Trophoblast cell (in vitro differentiated cells and primary cell): ENCODE measurements at regions not wholly inside any gene's neighbourhood (a gene's known extent, or its start where the extent isn't known, plus 50 kb on each side); places are given as distances from the start of the nearest gene placed in this dataset.
A peak's percentile ranks its signal among the peaks of the same experiment; 100 is the strongest.

Experiments used
- DNase-seq, 2 donors: peaks; one replicate each; pipeline ENCODE4 v3.0.0-alpha.2; 2016
- H2AFZ ChIP-seq: 2 replicates; pipeline ENCODE4 v1.6.1; 2013; ENCODE audit warnings: low read length, moderate library complexity, mild to moderate bottlenecking; ENCODE audit not compliant: insufficient read depth, poor library complexity
- H2AK5ac ChIP-seq: 2 replicates; pipeline ENCODE4 v1.6.1; 2013; ENCODE audit warnings: mild to moderate bottlenecking, low read length
- H2BK120ac ChIP-seq: 2 replicates; pipeline ENCODE4 v1.6.1; 2013; ENCODE audit warnings: low read length, mild to moderate bottlenecking, moderate library complexity; ENCODE audit not compliant: insufficient read depth, poor library complexity
- H2BK12ac ChIP-seq: 2 replicates; pipeline ENCODE4 v1.6.1; 2013; ENCODE audit warnings: mild to moderate bottlenecking, low read length, moderate library complexity
- H2BK5ac ChIP-seq: 2 replicates; pipeline ENCODE4 v1.6.1; 2013; ENCODE audit warnings: low read length, low read depth, moderate library complexity, mild to moderate bottlenecking; ENCODE audit not compliant: poor library complexity
- H3K14ac ChIP-seq: 2 replicates; pipeline ENCODE4 v1.6.1; 2013; ENCODE audit warnings: mild to moderate bottlenecking, low read length
- H3K18ac ChIP-seq: 2 replicates; pipeline ENCODE4 v1.6.1; 2013; ENCODE audit warnings: mild to moderate bottlenecking, low read length
- H3K23ac ChIP-seq: 2 replicates; pipeline ENCODE4 v1.6.1; 2013; ENCODE audit warnings: low read length
- H3K27ac ChIP-seq: 2 replicates; pipeline ENCODE4 v1.5.1; 2013; ENCODE audit warnings: low read depth, mild to moderate bottlenecking, inconsistent platforms, low read length, moderate library complexity
- H3K27me3 ChIP-seq: 2 replicates; pipeline ENCODE4 v1.6.1; 2013; ENCODE audit warnings: inconsistent platforms, mild to moderate bottlenecking, low read length, moderate library complexity; ENCODE audit not compliant: insufficient read depth
- H3K36me3 ChIP-seq, 2 experiments: 1 replicate in 1 of 2; 2 replicates in 1 of 2; pipeline ENCODE4 v1.6.1; 2013; ENCODE audit warnings: low read length in 2 of 2, mild to moderate bottlenecking in 2 of 2, moderate library complexity in 1 of 2; ENCODE audit not compliant: insufficient read depth in 2 of 2, control insufficient read depth in 1 of 2
- H3K4ac ChIP-seq: 2 replicates; pipeline ENCODE4 v1.6.1; 2013; ENCODE audit warnings: low read depth, mild to moderate bottlenecking, low read length, moderate library complexity
- H3K4me1 ChIP-seq, 2 experiments: 1 replicate in 1 of 2; 2 replicates in 1 of 2; pipeline ENCODE4 v1.6.1; 2013; ENCODE audit warnings: low read length in 2 of 2, mild to moderate bottlenecking in 2 of 2, moderate library complexity in 1 of 2; ENCODE audit not compliant: insufficient read depth in 2 of 2, control insufficient read depth in 1 of 2
- H3K4me2 ChIP-seq: 2 replicates; pipeline ENCODE4 v1.6.1; 2013; ENCODE audit warnings: inconsistent platforms, mild to moderate bottlenecking, low read length, moderate library complexity
- H3K4me3 ChIP-seq: 2 replicates; pipeline ENCODE4 v1.5.1; 2013; ENCODE audit warnings: mild to moderate bottlenecking, low read depth, low read length, inconsistent platforms
- H3K79me1 ChIP-seq: one replicate; pipeline ENCODE4 v1.6.1; 2013; ENCODE audit warnings: low read length
- H3K79me2 ChIP-seq: 2 replicates; pipeline ENCODE4 v1.6.1; 2013; ENCODE audit warnings: low read length, mild to moderate bottlenecking; ENCODE audit not compliant: control insufficient read depth, insufficient read depth, poor library complexity
- H3K9ac ChIP-seq: 2 replicates; pipeline ENCODE4 v1.6.1; 2013; ENCODE audit warnings: mild to moderate bottlenecking, low read length
- H3K9me3 ChIP-seq: 2 replicates; pipeline ENCODE4 v1.6.1; 2013; ENCODE audit warnings: low read depth, mild to moderate bottlenecking, control low read depth, inconsistent platforms, low read length; ENCODE audit not compliant: insufficient read depth
- H4K12ac ChIP-seq: 2 replicates; pipeline ENCODE4 v1.6.1; 2013; ENCODE audit warnings: low read depth, mild to moderate bottlenecking, low read length, moderate library complexity
- H4K8ac ChIP-seq: 2 replicates; pipeline ENCODE4 v1.6.1; 2013; ENCODE audit warnings: low read depth, mild to moderate bottlenecking, low read length, moderate library complexity
- H4K91ac ChIP-seq: one replicate; pipeline ENCODE4 v1.6.1; 2013; ENCODE audit warnings: low read depth, mild to moderate bottlenecking, low read length, moderate library complexity
- WGBS: extraction: QIAGEN DNeasy Blood & Tissue Kit; methylation state at CpG from one replicate; pipeline ENCODE4 v1.1.7; 2013; ENCODE audit warnings: missing lambda C conversion rate; ENCODE audit not compliant: insufficient read length, insufficient coverage; ENCODE audit errors: extremely low coverage; 5-methylcytosine and 5-hydroxymethylcytosine counted together

- no peak overlapping the region for H3K4me3 ChIP-seq
- H3K9ac ChIP-seq: no peak overlapping the region
- H2BK120ac ChIP-seq: no peak overlapping the region
These were observed 495.4 kb downstream of the OTOL1 start for GRCh38 chr3:161991901-161992540.

GRCh38 chr3:161999846-162000245 lies 503.2 kb downstream of the OTOL1 start:
- Histone ChIP-seq H3K23ac (no peak overlapping the region), H4K8ac (no peak overlapping the region), H3K14ac (no peak overlapping the region), H2AK5ac (no peak overlapping the region), H4K12ac (no peak overlapping the region), H2BK5ac (no peak overlapping the region), H3K79me2 (no peaks in the 10 kb centered on the region), H4K91ac (no peak overlapping the region), H3K4ac (no peak overlapping the region), H2BK12ac (no peak overlapping the region), H3K79me1 (no peaks in the 10 kb centered on the region), H3K4me2 (no peak overlapping the region), H2AFZ (no peak overlapping the region), H3K18ac (no peak overlapping the region), H3K9ac (no peak overlapping the region), H2BK120ac (no peak overlapping the region), H3K27me3 (no peaks in the 10 kb centered on the region), H3K36me3 (no peaks in the 10 kb centered on the region), H3K4me1 (no peaks in the 10 kb centered on the region), H3K4me3 (no peak overlapping the region), H3K27ac (no peak overlapping the region), H3K9me3 (no peaks in the 10 kb centered on the region)
- DNase-seq: no peak
- no CpG with 5 or more reads among the region's 2 CpGs for WGBS

More at GRCh38 chr3:161991901-161992540, 495.4 kb downstream of the OTOL1 start:
- H4K91ac ChIP-seq: no peak overlapping the region
- H3K4me1 ChIP-seq: no peaks in the 10 kb centered on the region
- WGBS: no CpG with 5 or more reads among the region's 4 CpGs
- no peak overlapping the region for H3K4ac ChIP-seq
- H3K14ac ChIP-seq: no peak overlapping the region
- no peaks in the 10 kb centered on the region for H3K9me3 ChIP-seq
- no peak overlapping the region for H3K27ac ChIP-seq
- H3K27me3 ChIP-seq: no peaks in the 10 kb centered on the region
- no peak overlapping the region for H4K12ac ChIP-seq
- H3K18ac ChIP-seq: no peak overlapping the region
- H3K79me2 ChIP-seq: no peaks in the 10 kb centered on the region
- peak in 1 of 2 donors; percentile 1 for DNase-seq
- no peak overlapping the region for H2AK5ac ChIP-seq
- H3K79me1 ChIP-seq: no peaks in the 10 kb centered on the region
- H3K4me2 ChIP-seq: no peak overlapping the region
- no peak overlapping the region for H2BK12ac ChIP-seq
- H2AFZ ChIP-seq: no peak overlapping the region
- H2BK5ac ChIP-seq: no peak overlapping the region
- no peak overlapping the region for H4K8ac ChIP-seq
- H3K36me3 ChIP-seq: no peaks in the 10 kb centered on the region
- H3K23ac ChIP-seq: no peak overlapping the region

GRCh38 chr3:162007722-162008121 lies 511.1 kb downstream of the OTOL1 start:
- Histone ChIP-seq H2AFZ (no peak overlapping the region), H3K36me3 (no peaks in the 10 kb centered on the region), H3K9me3 (no peaks in the 10 kb centered on the region), H2BK120ac (no peak overlapping the region), H4K12ac (no peak overlapping the region), H3K27ac (no peak overlapping the region), H2BK12ac (no peak overlapping the region), H3K4me2 (no peak overlapping the region), H3K9ac (no peak overlapping the region), H3K27me3 (no peaks in the 10 kb centered on the region), H2AK5ac (no peak overlapping the region), H3K4ac (no peak overlapping the region), H2BK5ac (no peak overlapping the region), H3K4me1 (no peaks in the 10 kb centered on the region), H3K23ac (no peak overlapping the region), H3K79me2 (no peaks in the 10 kb centered on the region), H4K8ac (no peak overlapping the region), H3K79me1 (no peaks in the 10 kb centered on the region), H4K91ac (no peak overlapping the region), H3K14ac (no peak overlapping the region), H3K18ac (no peak overlapping the region), H3K4me3 (no peak overlapping the region)
- whole genome bisulfite sequencing: no CpG with 5 or more reads among the region's 2 CpGs
- no peak for DNase-seq

- Histone ChIP-seq H3K14ac (no peak overlapping the region), H4K8ac (no peak overlapping the region), H2AK5ac (no peak overlapping the region), H3K79me2 (no peaks in the 10 kb centered on the region), H2BK12ac (no peak overlapping the region), H3K18ac (no peak overlapping the region), H3K23ac (no peak overlapping the region), H2BK120ac (no peak overlapping the region), H3K36me3 (no peaks in the 10 kb centered on the region), H3K4ac (no peak overlapping the region), H2AFZ (no peak overlapping the region), H4K91ac (no peak overlapping the region), H3K79me1 (no peaks in the 10 kb centered on the region), H3K4me2 (no peak overlapping the region), H3K27ac (no peak overlapping the region), H3K9ac (no peak overlapping the region), H3K9me3 (no peaks in the 10 kb centered on the region), H3K4me1 (no peaks in the 10 kb centered on the region), H4K12ac (no peak overlapping the region), H3K27me3 (no peaks in the 10 kb centered on the region), H2BK5ac (no peak overlapping the region), H3K4me3 (no peak overlapping the region)
- DNase-seq: no peak
- WGBS: no CpG with 5 or more reads among the region's 3 CpGs
These were observed 516.0 kb downstream of the OTOL1 start for GRCh38 chr3:162012633-162013032.
